Prostate gland (tissue), 2 donors: ENCODE measurements at regions not wholly inside any gene's neighbourhood (a gene's known extent, or its start where the extent isn't known, plus 50 kb on each side); places are given as distances from the start of the nearest gene placed in this dataset.

ENCODE experiments used
- POLR2A ChIP-seq: fragments of 450-650 bp; IDR thresholded peaks from one replicate; pipeline ENCODE4 v1.6.1; 2016; ENCODE audit warnings: antibody characterized with exemption, mild to moderate bottlenecking
- POLR2AphosphoS5 ChIP-seq: sonication (generic); formaldehyde crosslinking; IDR thresholded peaks from one replicate; pipeline ENCODE4 v1.6.1; 2017; ENCODE audit warnings: antibody characterized with exemption
- TF ChIP-seq, protein P1 (sequence below), 4 experiments: fragments of 200-600 bp in 2 of 4; fragments of 450-650 bp in 2 of 4; sonication (generic) in 2 of 4; IDR thresholded peaks; 1 replicate in 3 of 4; 2 replicates in 1 of 4; pipeline ENCODE4 v1.5.1; 2016 to 2019; ENCODE audit warnings: antibody characterized with exemption in 4 of 4, mild to moderate bottlenecking in 2 of 4, moderate library complexity in 2 of 4

DNA sequence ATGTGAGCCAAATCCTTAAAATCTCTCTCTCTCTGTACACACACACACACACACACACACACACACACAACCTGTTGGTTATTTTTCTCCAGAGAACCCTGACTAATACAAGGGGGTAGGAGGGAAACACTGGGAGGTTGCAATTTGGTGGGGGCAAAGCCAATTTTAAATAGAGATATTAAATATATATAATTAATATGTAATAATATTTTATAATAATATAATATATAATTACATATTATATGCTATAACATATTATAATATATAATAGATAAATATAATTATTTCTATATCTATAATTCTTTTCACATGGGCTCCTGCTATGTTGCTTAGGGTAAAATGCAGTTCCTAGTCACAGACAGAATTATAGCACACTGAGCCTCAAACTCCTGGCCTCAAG lies 1354.2 kb downstream of the FSTL5 start:
- TF ChIP-seq, protein P1, sequence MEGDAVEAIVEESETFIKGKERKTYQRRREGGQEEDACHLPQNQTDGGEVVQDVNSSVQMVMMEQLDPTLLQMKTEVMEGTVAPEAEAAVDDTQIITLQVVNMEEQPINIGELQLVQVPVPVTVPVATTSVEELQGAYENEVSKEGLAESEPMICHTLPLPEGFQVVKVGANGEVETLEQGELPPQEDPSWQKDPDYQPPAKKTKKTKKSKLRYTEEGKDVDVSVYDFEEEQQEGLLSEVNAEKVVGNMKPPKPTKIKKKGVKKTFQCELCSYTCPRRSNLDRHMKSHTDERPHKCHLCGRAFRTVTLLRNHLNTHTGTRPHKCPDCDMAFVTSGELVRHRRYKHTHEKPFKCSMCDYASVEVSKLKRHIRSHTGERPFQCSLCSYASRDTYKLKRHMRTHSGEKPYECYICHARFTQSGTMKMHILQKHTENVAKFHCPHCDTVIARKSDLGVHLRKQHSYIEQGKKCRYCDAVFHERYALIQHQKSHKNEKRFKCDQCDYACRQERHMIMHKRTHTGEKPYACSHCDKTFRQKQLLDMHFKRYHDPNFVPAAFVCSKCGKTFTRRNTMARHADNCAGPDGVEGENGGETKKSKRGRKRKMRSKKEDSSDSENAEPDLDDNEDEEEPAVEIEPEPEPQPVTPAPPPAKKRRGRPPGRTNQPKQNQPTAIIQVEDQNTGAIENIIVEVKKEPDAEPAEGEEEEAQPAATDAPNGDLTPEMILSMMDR (IDR thresholded peaks at IDR 0.05): no peak
- TF ChIP-seq POLR2A (no peak), POLR2AphosphoS5 (no peak)
